ENCODE measurements at regions not wholly inside any gene's neighbourhood (a gene's known extent, or its start where the extent isn't known, plus 50 kb on each side); places are given as distances from the start of the nearest gene placed in this dataset.

- TF ChIP-seq CTCF (IDR thresholded peaks at IDR 0.05) (no peak), SIN3A (IDR thresholded peaks at IDR 0.05; ENCODE audit: borderline replicate concordance, insufficient read depth, low read depth, low read length) (no peak), POLR2AphosphoS5 (IDR thresholded peaks at IDR 0.05; ENCODE audit: low read depth, low read length) (no peak), TCF7L2 (IDR thresholded peaks at IDR 0.05; ENCODE audit: low read depth, low read length) (no peak)
- TF ChIP-seq, protein P1, sequence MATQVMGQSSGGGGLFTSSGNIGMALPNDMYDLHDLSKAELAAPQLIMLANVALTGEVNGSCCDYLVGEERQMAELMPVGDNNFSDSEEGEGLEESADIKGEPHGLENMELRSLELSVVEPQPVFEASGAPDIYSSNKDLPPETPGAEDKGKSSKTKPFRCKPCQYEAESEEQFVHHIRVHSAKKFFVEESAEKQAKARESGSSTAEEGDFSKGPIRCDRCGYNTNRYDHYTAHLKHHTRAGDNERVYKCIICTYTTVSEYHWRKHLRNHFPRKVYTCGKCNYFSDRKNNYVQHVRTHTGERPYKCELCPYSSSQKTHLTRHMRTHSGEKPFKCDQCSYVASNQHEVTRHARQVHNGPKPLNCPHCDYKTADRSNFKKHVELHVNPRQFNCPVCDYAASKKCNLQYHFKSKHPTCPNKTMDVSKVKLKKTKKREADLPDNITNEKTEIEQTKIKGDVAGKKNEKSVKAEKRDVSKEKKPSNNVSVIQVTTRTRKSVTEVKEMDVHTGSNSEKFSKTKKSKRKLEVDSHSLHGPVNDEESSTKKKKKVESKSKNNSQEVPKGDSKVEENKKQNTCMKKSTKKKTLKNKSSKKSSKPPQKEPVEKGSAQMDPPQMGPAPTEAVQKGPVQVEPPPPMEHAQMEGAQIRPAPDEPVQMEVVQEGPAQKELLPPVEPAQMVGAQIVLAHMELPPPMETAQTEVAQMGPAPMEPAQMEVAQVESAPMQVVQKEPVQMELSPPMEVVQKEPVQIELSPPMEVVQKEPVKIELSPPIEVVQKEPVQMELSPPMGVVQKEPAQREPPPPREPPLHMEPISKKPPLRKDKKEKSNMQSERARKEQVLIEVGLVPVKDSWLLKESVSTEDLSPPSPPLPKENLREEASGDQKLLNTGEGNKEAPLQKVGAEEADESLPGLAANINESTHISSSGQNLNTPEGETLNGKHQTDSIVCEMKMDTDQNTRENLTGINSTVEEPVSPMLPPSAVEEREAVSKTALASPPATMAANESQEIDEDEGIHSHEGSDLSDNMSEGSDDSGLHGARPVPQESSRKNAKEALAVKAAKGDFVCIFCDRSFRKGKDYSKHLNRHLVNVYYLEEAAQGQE (IDR thresholded peaks at IDR 0.05; ENCODE audit: insufficient read depth in 1 of 2, low read depth in 2 of 2, low read length in 1 of 2): no peak
Measured at GRCh38 chr4:158350161-158350560, 139.9 kb downstream of the TMEM144 start.

Measured in Panc1 (cell line).